ENCODE measurements at regions not wholly inside any gene's neighbourhood (a gene's known extent, or its start where the extent isn't known, plus 50 kb on each side); places are given as distances from the start of the nearest gene placed in this dataset.

DNA sequence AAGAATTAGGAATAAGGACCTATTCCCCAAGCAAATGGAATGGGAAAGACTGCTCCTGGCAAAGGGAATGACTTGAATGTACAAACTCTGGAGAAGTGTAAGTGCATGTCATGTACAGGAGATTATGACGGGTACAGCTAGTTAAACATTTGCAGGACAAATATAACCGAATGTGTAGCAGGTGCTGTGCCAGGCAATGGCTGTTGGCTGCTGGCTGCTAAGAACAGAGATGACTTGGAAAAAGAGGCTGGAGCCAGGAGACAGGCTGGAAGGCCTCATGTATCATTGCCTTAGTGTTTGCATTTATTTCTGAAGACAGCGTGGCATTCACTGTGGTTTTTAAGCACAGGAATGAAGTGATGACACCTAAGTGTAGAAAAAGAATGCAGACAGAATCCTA, 136.8 kb downstream of the TTC8 start:
- ATAC-seq (ENCODE audit: insufficient read depth, low FRiP score) (no peak), DNase-seq (no peak)
- H3K9me3 ChIP-seq (ENCODE audit: control insufficient read depth in 4 of 4, insufficient read depth in 3 of 4, low read length in 3 of 4) = no peaks in the 10 kb centered on the region
- H3K27me3 ChIP-seq (ENCODE audit: control insufficient read depth in 3 of 3, insufficient read depth in 3 of 3, low read length in 2 of 3) = peaks cover 0 to 2% (median 0%) of the 10 kb centered on the region in 3 donors
- H3K4me3 ChIP-seq = no peak overlapping the region
- TF ChIP-seq, protein P1, sequence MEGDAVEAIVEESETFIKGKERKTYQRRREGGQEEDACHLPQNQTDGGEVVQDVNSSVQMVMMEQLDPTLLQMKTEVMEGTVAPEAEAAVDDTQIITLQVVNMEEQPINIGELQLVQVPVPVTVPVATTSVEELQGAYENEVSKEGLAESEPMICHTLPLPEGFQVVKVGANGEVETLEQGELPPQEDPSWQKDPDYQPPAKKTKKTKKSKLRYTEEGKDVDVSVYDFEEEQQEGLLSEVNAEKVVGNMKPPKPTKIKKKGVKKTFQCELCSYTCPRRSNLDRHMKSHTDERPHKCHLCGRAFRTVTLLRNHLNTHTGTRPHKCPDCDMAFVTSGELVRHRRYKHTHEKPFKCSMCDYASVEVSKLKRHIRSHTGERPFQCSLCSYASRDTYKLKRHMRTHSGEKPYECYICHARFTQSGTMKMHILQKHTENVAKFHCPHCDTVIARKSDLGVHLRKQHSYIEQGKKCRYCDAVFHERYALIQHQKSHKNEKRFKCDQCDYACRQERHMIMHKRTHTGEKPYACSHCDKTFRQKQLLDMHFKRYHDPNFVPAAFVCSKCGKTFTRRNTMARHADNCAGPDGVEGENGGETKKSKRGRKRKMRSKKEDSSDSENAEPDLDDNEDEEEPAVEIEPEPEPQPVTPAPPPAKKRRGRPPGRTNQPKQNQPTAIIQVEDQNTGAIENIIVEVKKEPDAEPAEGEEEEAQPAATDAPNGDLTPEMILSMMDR (IDR thresholded peaks at IDR 0.05; ENCODE audit: control extremely low read depth, extremely low read depth) = no peak
- peaks cover 0 to 2% (median 0%) of the 10 kb centered on the region in 5 donors for H3K4me1 ChIP-seq (ENCODE audit: control insufficient read depth in 5 of 5, insufficient read depth in 5 of 5, low read length in 5 of 5)
- WGBS, 2 donors = 72 to 89% methylated on average over 3 of the region's 3 CpGs
- no peak overlapping the region for H3K27ac ChIP-seq (ENCODE audit: low read depth in 1 of 2, low read length in 1 of 2)
- H3K36me3 ChIP-seq (ENCODE audit: control insufficient read depth in 4 of 4, insufficient read depth in 4 of 4, low read length in 4 of 4) = no peaks in the 10 kb centered on the region
- H3K9ac ChIP-seq (ENCODE audit: insufficient read depth in 1 of 2, low read length in 2 of 2) = no peak overlapping the region

DNA sequence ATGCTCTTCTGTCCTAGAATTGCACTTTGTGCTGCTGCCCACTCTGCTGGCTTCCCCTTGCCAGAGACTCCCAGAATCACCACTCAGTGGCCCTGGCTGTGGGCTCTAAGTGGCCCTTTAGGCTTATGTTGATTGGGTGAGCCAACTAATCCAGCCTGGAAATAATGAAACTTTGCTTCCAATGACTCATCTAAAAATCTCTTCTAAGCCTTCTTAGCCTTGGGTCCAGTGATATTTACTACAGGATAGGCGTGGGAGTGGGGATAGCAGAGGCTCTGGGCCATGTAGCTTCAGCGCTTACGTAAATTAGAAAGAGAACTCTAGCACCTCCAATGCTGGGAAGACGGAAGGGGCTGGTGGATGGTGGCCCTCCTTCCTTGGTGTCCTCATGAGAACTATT, 137.9 kb downstream of the TTC8 start:
- 68 to 85% methylated on average over 4 of the region's 4 CpGs for WGBS, 2 donors
- TF ChIP-seq, protein P1 (IDR thresholded peaks at IDR 0.05; ENCODE audit: control extremely low read depth, extremely low read depth) = no peak
- no peak for ATAC-seq (ENCODE audit: insufficient read depth, low FRiP score)

DNA sequence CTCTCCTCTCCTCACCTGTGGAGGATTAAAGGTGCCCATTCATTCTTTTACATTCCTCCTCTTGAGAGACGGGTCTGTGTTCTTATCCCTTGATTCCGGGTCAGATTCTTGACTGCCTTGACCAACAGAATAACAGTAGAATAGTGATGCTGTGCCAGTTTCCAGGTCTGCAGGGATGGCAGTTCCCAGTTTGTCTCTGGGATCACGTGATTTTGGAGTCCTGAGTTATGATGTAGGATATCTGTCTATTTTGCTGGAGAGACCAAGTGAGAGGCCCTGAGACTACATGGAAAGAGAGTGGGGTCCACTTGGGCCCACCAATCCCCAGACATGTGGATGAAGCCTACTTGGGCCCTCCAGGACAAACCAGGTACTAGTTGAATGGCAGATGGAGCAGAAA, 142.8 kb downstream of the TTC8 start:
- DNase-seq (no peak), ATAC-seq (ENCODE audit: insufficient read depth, low FRiP score) (no peak)
- TF ChIP-seq, protein P1 (IDR thresholded peaks at IDR 0.05; ENCODE audit: control extremely low read depth, extremely low read depth) = no peak
- WGBS, 2 donors = 79 to 82% methylated on average over 3 of the region's 3 CpGs
- Histone ChIP-seq H3K27me3 (ENCODE audit: control insufficient read depth in 3 of 3, insufficient read depth in 3 of 3, low read length in 2 of 3) (no peaks in the 10 kb centered on the region), H3K4me1 (ENCODE audit: control insufficient read depth in 5 of 5, insufficient read depth in 5 of 5, low read length in 5 of 5) (no peaks in the 10 kb centered on the region), H3K36me3 (ENCODE audit: control insufficient read depth in 4 of 4, insufficient read depth in 4 of 4, low read length in 4 of 4) (no peaks in the 10 kb centered on the region), H3K9ac (ENCODE audit: insufficient read depth in 1 of 2, low read length in 2 of 2) (no peak overlapping the region), H3K27ac (ENCODE audit: low read depth in 1 of 2, low read length in 1 of 2) (no peak overlapping the region), H3K9me3 (ENCODE audit: control insufficient read depth in 4 of 4, insufficient read depth in 3 of 4, low read length in 3 of 4) (peaks cover 0 to 4% (median 0%) of the 10 kb centered on the region in 4 donors), H3K4me3 (no peak overlapping the region)

More for the DNA sequence above, 137.9 kb downstream of the TTC8 start:
- Histone ChIP-seq H3K4me3 (no peak overlapping the region), H3K9me3 (ENCODE audit: control insufficient read depth in 4 of 4, insufficient read depth in 3 of 4, low read length in 3 of 4) (no peaks in the 10 kb centered on the region), H3K27ac (ENCODE audit: low read depth in 1 of 2, low read length in 1 of 2) (no peak overlapping the region), H3K9ac (ENCODE audit: insufficient read depth in 1 of 2, low read length in 2 of 2) (no peak overlapping the region), H3K4me1 (ENCODE audit: control insufficient read depth in 5 of 5, insufficient read depth in 5 of 5, low read length in 5 of 5) (peaks cover 0 to 2% (median 0%) of the 10 kb centered on the region in 5 donors), H3K36me3 (ENCODE audit: control insufficient read depth in 4 of 4, insufficient read depth in 4 of 4, low read length in 4 of 4) (no peaks in the 10 kb centered on the region), H3K27me3 (ENCODE audit: control insufficient read depth in 3 of 3, insufficient read depth in 3 of 3, low read length in 2 of 3) (no peaks in the 10 kb centered on the region)
- DNase-seq = no peak
